Prostate gland (tissue), 2 donors: ENCODE measurements at regions not wholly inside any gene's neighbourhood (a gene's known extent, or its start where the extent isn't known, plus 50 kb on each side); places are given as distances from the start of the nearest gene placed in this dataset.

Experiments
- POLR2A ChIP-seq: fragments of 450-650 bp; IDR thresholded peaks from one replicate; pipeline ENCODE4 v1.6.1; 2016; ENCODE audit warnings: antibody characterized with exemption, mild to moderate bottlenecking
- POLR2AphosphoS5 ChIP-seq: sonication (generic); formaldehyde crosslinking; IDR thresholded peaks from one replicate; pipeline ENCODE4 v1.6.1; 2017; ENCODE audit warnings: antibody characterized with exemption
- TF ChIP-seq, protein P1 (sequence below), 4 experiments: fragments of 200-600 bp in 2 of 4; fragments of 450-650 bp in 2 of 4; sonication (generic) in 2 of 4; IDR thresholded peaks; 1 replicate in 3 of 4; 2 replicates in 1 of 4; pipeline ENCODE4 v1.5.1; 2016 to 2019; ENCODE audit warnings: antibody characterized with exemption in 4 of 4, mild to moderate bottlenecking in 2 of 4, moderate library complexity in 2 of 4

DNA sequence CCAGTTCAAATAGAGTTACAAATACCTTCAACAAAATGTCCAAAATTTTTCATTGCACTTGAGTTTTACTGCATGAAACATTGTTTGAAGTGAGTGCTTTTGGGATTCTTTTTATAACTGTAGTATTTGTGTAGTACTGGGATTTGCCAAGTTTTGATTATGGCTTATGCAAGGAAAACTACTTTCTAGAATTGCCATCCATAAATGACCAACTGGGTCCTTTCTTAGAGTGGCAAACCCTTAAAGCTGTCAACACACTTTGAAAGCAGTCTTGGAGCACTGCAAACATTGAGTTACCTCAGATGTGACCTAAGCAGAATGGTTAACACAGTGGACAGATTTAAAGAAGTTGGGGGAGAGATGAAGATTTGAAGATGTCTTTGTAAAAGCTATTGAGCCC is 379.6 kb upstream of the ZNF608 start:
- TF ChIP-seq, protein P1, sequence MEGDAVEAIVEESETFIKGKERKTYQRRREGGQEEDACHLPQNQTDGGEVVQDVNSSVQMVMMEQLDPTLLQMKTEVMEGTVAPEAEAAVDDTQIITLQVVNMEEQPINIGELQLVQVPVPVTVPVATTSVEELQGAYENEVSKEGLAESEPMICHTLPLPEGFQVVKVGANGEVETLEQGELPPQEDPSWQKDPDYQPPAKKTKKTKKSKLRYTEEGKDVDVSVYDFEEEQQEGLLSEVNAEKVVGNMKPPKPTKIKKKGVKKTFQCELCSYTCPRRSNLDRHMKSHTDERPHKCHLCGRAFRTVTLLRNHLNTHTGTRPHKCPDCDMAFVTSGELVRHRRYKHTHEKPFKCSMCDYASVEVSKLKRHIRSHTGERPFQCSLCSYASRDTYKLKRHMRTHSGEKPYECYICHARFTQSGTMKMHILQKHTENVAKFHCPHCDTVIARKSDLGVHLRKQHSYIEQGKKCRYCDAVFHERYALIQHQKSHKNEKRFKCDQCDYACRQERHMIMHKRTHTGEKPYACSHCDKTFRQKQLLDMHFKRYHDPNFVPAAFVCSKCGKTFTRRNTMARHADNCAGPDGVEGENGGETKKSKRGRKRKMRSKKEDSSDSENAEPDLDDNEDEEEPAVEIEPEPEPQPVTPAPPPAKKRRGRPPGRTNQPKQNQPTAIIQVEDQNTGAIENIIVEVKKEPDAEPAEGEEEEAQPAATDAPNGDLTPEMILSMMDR (IDR thresholded peaks at IDR 0.05): no peak
- TF ChIP-seq POLR2A (no peak), POLR2AphosphoS5 (no peak)
